Stomach smooth muscle (tissue), 2 donors: ENCODE measurements at regions not wholly inside any gene's neighbourhood (a gene's known extent, or its start where the extent isn't known, plus 50 kb on each side); places are given as distances from the start of the nearest gene placed in this dataset.
A peak's percentile ranks its signal among the peaks of the same experiment; 100 is the strongest.

Experiments
- H3K27ac ChIP-seq: one replicate; pipeline ENCODE4 v1.7.0; 2013; ENCODE audit warnings: mild to moderate bottlenecking, low read length, inconsistent platforms
- H3K27me3 ChIP-seq, 2 donors: one replicate each; pipeline ENCODE4 v1.7.0; 2013; ENCODE audit warnings: low read length in 2 of 2; ENCODE audit not compliant: insufficient read depth in 2 of 2, control insufficient read depth in 1 of 2
- H3K36me3 ChIP-seq, 2 donors: one replicate each; pipeline ENCODE4 v1.7.0; 2013; ENCODE audit warnings: low read length in 2 of 2; ENCODE audit not compliant: control insufficient read depth in 2 of 2, insufficient read depth in 2 of 2
- H3K4me1 ChIP-seq: one replicate; pipeline ENCODE4 v1.7.0; 2013; ENCODE audit warnings: low read length; ENCODE audit not compliant: control insufficient read depth, insufficient read depth
- H3K4me3 ChIP-seq, 2 donors: one replicate each; pipeline ENCODE4 v1.7.0; 2013; ENCODE audit warnings: low read length in 2 of 2
- H3K9ac ChIP-seq, 2 donors: one replicate each; pipeline ENCODE4 v1.7.0; 2013; ENCODE audit warnings: low read length in 2 of 2, mild to moderate bottlenecking in 1 of 2
- H3K9me3 ChIP-seq, 2 donors: one replicate each; pipeline ENCODE4 v1.7.0; 2013; ENCODE audit warnings: low read length in 2 of 2; ENCODE audit not compliant: control insufficient read depth in 2 of 2
- donor health status: healthy.
- donor health status: Pancreatic carcinoma.

- H3K27ac ChIP-seq = no peak overlapping the region
- H3K9ac ChIP-seq = no peak overlapping the region
- no peaks in the 10 kb centered on the region for H3K9me3 ChIP-seq
- no peaks in the 10 kb centered on the region for H3K36me3 ChIP-seq
- no peaks in the 10 kb centered on the region for H3K27me3 ChIP-seq
- no peak overlapping the region for H3K4me3 ChIP-seq
- no peaks in the 10 kb centered on the region for H3K4me1 ChIP-seq
Observed at GRCh38 chr1:232252546-232253118, 377.3 kb downstream of the SIPA1L2 start.

GRCh38 chr1:232250838-232251237 is 379.1 kb downstream of the SIPA1L2 start:
- no peaks in the 10 kb centered on the region for H3K27me3 ChIP-seq
- H3K4me1 ChIP-seq = no peaks in the 10 kb centered on the region
- no peak overlapping the region for H3K9ac ChIP-seq
- no peaks in the 10 kb centered on the region for H3K36me3 ChIP-seq
- no peak overlapping the region for H3K4me3 ChIP-seq
- H3K27ac ChIP-seq = no peak overlapping the region
- no peaks in the 10 kb centered on the region for H3K9me3 ChIP-seq

- H3K27ac ChIP-seq = no peak overlapping the region
- no peak overlapping the region for H3K9ac ChIP-seq
- H3K9me3 ChIP-seq = no peaks in the 10 kb centered on the region
- H3K36me3 ChIP-seq = no peaks in the 10 kb centered on the region
- H3K27me3 ChIP-seq = no peaks in the 10 kb centered on the region
- H3K4me1 ChIP-seq = no peaks in the 10 kb centered on the region
- no peak overlapping the region for H3K4me3 ChIP-seq
Observed at GRCh38 chr1:232249861-232250777, 379.8 kb downstream of the SIPA1L2 start.

- no peaks in the 10 kb centered on the region for H3K4me1 ChIP-seq
- no peak overlapping the region for H3K4me3 ChIP-seq
- H3K27ac ChIP-seq = no peak overlapping the region
- no peaks in the 10 kb centered on the region for H3K9me3 ChIP-seq
- no peaks in the 10 kb centered on the region for H3K36me3 ChIP-seq
- H3K9ac ChIP-seq = no peak overlapping the region
- H3K27me3 ChIP-seq = no peaks in the 10 kb centered on the region
Observed at GRCh38 chr1:232249339-232249738, 380.6 kb downstream of the SIPA1L2 start.

- no peaks in the 10 kb centered on the region for H3K9me3 ChIP-seq
- H3K9ac ChIP-seq = no peak overlapping the region
- no peak overlapping the region for H3K27ac ChIP-seq
- H3K27me3 ChIP-seq = no peaks in the 10 kb centered on the region
- no peaks in the 10 kb centered on the region for H3K36me3 ChIP-seq
- H3K4me3 ChIP-seq = no peak overlapping the region
- no peaks in the 10 kb centered on the region for H3K4me1 ChIP-seq
Observed at GRCh38 chr1:232248276-232248820, 381.6 kb downstream of the SIPA1L2 start.

GRCh38 chr1:232247669-232248068 is 382.3 kb downstream of the SIPA1L2 start:
- Histone ChIP-seq H3K27me3 (no peaks in the 10 kb centered on the region), H3K9ac (no peak overlapping the region), H3K4me1 (no peaks in the 10 kb centered on the region), H3K9me3 (no peaks in the 10 kb centered on the region), H3K4me3 (no peak overlapping the region), H3K27ac (no peak overlapping the region), H3K36me3 (no peaks in the 10 kb centered on the region)

- no peak overlapping the region for H3K4me3 ChIP-seq
- H3K4me1 ChIP-seq = no peaks in the 10 kb centered on the region
- no peak overlapping the region for H3K9ac ChIP-seq
- peaks cover 0 to 5% of the 10 kb centered on the region in 2 donors for H3K9me3 ChIP-seq
- no peaks in the 10 kb centered on the region for H3K27me3 ChIP-seq
- no peak overlapping the region for H3K27ac ChIP-seq
- H3K36me3 ChIP-seq = no peaks in the 10 kb centered on the region
Observed at GRCh38 chr1:232244426-232244825, 385.5 kb downstream of the SIPA1L2 start.

- Histone ChIP-seq H3K4me1 (no peaks in the 10 kb centered on the region), H3K9me3 (peaks cover 0 to 9% of the 10 kb centered on the region in 2 donors), H3K36me3 (no peaks in the 10 kb centered on the region), H3K27me3 (no peaks in the 10 kb centered on the region), H3K4me3 (no peak overlapping the region), H3K27ac (no peak overlapping the region), H3K9ac (no peak overlapping the region)
Observed at GRCh38 chr1:232239998-232240397, 389.9 kb downstream of the SIPA1L2 start.

- Histone ChIP-seq H3K36me3 (no peaks in the 10 kb centered on the region), H3K27me3 (no peaks in the 10 kb centered on the region), H3K9ac (no peak overlapping the region), H3K27ac (no peak overlapping the region), H3K9me3 (peaks cover 0 to 11% of the 10 kb centered on the region in 2 donors), H3K4me1 (no peaks in the 10 kb centered on the region), H3K4me3 (no peak overlapping the region)
Observed at GRCh38 chr1:232239522-232239921, 390.4 kb downstream of the SIPA1L2 start.

- no peaks in the 10 kb centered on the region for H3K27me3 ChIP-seq
- H3K9ac ChIP-seq = no peak overlapping the region
- no peak overlapping the region for H3K27ac ChIP-seq
- H3K4me3 ChIP-seq = no peak overlapping the region
- H3K4me1 ChIP-seq = no peaks in the 10 kb centered on the region
- H3K9me3 ChIP-seq = peaks cover 0 to 11% of the 10 kb centered on the region in 2 donors
- H3K36me3 ChIP-seq = no peaks in the 10 kb centered on the region
Observed at GRCh38 chr1:232238009-232238408, 391.9 kb downstream of the SIPA1L2 start.

- Histone ChIP-seq H3K4me3 (peak overlapping the region in 1 of 2 donors; percentile 20), H3K9ac (no peak overlapping the region), H3K27ac (no peak overlapping the region), H3K9me3 (no peaks in the 10 kb centered on the region), H3K4me1 (no peaks in the 10 kb centered on the region), H3K36me3 (no peaks in the 10 kb centered on the region), H3K27me3 (no peaks in the 10 kb centered on the region)
Observed at GRCh38 chr1:232227306-232227705, 402.6 kb downstream of the SIPA1L2 start.
